ENCODE measurements at regions not wholly inside any gene's neighbourhood (a gene's known extent, or its start where the extent isn't known, plus 50 kb on each side); places are given as distances from the start of the nearest gene placed in this dataset.
"Not testable (repeated sequence)": the region's sequence is repeated elsewhere in the genome, so short reads cannot be mapped to it uniquely, and the experiment has no call there.

DNA sequence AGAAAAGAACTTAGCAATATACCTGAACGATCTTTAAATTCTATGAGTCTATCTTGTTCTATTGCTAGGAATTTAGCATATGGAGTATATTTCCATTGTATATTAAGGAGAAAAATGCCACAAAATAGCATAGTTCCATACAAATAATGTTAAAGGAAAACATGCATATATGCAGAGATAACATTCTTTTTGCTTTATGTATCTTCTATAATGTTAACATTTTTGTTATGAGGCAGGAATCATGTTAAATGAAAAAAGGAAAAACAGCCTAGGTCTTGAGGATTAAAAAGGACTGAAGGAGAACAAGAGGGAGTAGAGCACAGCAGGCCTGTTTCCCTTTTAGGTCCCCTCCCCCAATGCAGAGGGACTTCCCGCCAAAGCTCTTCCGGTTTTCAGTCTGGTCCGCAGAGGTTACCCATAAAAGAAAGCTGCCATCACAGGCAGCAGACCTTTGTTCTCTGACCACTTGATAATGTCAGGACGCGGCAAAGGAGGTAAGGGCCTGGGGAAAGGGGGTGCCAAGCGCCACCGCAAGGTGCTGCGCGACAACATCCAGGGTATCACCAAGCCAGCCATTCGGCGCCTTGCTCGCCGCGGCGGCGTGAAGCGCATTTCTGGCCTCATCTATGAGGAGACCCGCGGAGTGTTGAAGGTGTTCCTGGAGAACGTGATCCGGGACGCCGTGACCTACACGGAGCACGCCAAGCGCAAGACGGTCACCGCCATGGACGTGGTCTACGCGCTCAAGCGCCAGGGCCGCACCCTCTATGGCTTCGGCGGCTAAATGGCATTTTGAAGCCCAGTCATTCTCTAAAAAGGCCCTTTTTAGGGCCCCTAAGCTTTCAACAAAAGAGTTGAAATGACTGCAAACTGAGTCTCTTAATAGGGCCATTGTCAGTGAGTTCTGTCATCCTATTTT lies 108.4 kb upstream of the PRSS16 start:
- DNase-seq = peak; percentile 79

GRCh38 chr6:27139756-27140579 lies 107.5 kb upstream of the PRSS16 start:
- no peak for DNase-seq

DNA sequence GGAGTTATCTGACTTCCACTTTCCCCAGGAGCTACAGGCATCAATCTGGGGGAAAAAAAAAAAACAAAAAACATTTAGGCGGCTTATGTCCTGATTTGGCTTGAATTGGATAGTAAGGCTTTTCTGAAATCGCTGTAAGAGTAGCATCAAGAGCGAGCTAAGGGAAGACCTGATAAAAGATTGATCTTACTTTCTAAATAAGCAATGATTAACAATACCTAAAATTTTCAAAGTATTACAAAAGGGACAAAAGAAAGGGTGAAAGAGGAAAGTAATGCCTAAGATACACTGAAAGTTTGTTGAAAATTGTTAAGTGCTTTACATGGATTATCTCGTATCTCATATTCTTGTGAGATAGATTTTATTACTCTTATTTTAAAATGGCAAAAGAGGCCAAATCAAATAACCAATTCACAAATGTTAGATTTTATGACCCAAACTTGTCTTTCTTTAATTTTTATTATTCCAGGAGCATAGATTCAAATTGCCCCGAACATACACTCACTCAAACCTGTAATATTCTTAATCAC lies 106.4 kb upstream of the PRSS16 start:
- no peak for DNase-seq

DNA sequence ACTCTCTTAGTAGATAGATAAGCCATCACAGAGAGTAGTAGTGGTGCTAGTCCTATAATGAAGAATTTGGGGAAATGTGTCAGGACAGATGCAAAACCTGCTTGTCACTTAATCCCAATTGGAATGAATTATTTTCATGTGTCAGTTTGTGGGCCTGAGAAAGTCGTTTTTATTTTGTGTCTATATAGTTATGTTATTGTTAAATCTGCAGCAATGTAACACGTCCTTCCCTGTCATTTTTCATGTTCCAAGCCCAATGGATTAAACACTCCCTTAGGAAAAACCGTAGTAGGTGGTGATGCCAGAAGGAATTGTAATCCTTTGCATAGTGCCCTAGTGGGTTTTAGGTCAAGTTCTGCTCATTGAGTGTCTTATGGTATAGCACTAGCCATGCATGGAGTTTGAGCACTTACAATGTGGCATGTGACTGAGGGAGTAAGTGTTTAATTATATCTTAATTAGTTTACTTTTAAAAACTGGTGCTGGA lies 105.9 kb upstream of the PRSS16 start:
- DNase-seq = no peak

DNA sequence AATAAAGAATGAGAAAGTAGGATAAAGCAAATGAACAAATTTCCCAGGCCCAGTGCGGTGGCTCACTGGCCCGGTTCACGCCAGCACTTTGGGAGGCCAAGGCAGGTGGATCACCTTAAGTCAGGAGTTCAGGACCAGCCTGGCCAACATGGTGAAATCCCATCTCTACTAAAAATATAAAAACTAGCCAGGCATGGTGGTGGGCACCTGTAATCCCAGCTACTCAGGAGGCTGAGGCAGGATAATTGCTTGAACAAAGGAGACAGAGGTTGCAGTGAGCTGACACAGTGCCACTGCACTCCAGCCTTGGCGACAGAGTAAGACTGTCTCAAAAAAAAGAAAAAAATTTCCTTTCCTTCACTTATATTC lies 104.5 kb upstream of the PRSS16 start:
- DNase-seq = not testable (repeated sequence)

DNA sequence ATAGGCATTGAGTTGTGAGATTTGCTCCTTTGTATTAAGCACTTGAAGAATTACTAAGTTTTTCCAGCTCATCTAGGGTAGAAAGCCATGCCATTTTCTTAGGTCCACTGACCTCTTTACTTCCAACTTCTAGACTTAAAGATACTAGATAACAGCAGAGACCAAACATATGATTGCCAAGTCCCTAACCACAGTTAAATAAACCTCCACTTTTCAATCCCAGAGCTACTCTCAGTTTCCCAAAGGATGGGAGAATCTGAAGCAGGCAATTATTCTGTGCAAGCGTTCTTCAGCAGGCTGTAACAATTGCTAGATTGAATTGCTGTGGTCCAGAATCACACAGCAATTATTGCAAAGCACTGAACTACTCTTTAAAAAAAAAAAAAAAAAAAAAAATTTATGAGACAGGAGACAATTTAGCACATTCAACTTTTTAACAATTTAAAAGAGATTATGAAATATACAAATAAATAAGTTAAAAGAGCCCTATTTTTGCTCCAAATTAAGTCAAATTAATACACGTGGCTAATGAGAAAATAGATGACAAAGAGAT lies 104.0 kb upstream of the PRSS16 start:
- DNase-seq = no peak

DNA sequence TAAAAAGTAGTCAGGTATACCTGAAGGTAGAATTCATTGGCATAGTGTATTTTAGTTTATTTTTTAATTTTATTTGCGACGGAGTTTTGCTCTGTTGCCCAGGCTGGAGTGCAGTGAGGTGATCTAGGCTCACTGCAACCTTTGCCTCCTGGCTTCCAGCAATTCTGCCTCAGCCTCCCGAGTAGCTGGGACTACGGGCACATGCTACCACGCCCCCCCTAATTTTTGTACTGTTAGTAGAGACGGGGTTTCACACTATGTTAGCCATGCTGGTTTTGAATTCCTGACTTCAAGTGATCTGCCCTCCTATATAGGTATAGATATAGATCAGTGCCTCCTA lies 102.8 kb upstream of the PRSS16 start:
- no peak for DNase-seq

- DNase-seq = peak; percentile 70
These were observed 101.6 kb upstream of the PRSS16 start for GRCh38 chr6:27145731-27146455.

DNA sequence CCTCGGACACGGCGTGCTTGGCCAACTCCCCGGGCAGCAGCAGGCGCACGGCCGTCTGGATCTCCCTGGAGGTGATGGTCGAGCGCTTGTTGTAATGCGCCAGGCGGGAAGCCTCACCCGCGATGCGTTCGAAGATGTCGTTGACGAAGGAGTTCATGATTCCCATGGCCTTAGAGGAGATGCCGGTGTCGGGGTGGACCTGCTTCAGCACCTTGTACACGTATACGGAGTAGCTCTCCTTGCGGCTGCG lies 101.1 kb upstream of the PRSS16 start:
- not testable (repeated sequence) for DNase-seq

- DNase-seq = peak; percentile 84
These were observed 100.6 kb upstream of the PRSS16 start for GRCh38 chr6:27146706-27147505.

DNA sequence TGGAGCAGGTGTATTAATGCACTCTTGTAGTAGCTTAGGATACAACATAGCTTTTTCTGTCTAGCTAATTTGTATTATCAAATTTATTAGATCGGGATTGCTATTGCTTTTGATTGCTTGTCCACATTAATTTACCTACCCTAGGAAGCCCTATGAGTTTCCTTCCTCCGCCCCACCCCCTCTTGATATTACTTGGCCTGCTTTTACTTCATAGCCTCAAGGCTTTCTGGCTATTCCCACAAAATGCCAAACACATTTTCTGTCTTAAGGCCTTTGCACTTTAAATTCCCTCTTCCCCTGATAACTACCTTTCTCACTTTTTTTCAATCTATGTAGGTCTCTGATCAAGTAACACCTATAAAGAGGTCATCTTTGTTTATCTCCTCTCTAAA lies 99.1 kb upstream of the PRSS16 start:
- no peak for DNase-seq

DNA sequence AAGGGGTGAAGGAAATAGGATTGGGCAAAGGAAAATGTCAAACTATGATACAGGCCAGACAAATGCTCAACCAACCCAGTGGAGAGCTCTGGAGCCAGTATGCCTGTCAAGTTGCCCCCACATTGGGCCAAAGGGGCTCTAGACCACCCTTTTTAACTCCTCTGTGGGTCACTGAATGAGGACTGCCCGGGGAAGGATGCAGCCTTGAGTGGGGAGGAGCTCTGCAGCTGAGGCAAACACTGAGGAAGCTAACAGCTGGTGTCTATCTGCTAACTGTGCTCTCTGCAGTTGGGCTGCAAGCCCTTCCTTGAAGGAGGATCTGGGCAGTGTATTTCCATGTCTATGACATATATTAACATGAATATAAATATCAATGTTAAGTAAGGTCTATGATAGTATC lies 98.4 kb upstream of the PRSS16 start:
- no peak for DNase-seq

- no peak for DNase-seq
These were observed 92.8 kb upstream of the PRSS16 start for GRCh38 chr6:27154696-27155095.

DNA sequence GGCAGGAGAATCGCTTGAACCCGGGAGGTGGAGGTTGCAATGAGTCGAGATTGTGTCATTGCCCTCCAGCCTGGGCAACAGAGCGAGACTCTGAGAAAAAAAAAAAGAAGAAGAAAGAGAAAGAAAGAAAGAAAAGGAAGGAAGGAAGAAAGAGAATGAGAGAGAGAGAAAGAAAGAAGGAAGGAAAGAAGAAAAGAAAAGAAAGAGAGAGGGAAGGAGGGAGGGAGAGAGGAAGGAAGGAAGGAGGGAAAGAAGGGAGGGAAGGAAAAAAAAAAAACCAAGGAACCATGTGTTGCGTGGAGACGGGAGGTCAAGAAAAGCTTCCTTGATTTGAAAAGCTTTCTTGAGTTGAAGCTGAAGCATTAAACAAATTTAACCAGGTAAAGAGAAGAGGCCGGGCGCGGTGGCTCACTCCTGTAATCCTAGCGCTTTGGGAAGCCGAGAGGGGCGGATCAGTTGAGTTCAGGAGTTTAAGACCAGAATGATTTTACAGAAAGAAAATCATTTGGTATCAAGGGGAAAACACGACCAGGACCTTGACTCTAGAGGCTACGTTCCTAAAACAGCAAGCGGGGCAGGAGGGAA lies 90.5 kb upstream of the PRSS16 start:
- DNase-seq = no peak

DNA sequence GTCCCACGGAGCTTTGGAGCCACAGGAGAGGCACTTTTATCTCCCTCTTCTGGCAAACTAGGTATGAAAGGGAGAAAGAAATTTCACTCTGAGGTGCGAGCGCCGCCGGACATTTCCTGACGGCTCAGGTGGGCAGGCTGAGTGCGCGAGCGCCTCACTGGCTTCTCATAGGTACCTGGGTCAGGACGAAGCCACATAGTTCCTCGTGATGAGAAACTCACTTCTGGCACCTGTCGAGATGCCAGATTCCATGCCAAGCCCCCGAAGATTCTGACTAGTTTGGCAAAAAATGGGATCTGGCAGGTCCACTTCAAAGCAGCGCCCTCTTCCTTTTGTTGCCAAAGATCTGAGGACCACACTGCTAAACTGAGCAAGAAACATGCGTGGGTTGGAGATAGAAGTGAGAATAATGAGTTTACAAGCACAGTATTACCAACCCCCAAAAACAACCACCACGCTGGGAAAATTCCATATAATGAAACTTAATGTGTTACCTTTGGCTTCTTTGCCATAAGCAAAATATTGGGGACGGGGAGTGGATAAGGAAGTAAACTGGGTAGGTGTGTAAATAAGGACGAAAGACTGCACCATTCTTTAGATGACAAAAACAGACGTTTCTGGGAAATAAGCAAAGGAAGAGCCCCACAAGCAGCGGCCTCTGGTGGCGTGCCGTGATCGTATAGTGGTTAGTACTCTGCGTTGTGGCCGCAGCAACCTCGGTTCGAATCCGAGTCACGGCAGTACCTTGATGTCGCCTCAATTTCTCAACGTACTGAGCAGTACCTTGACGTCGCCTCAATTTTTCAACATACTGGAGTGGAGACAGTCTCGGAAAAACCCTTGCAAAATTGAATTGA lies 89.8 kb upstream of the PRSS16 start:
- peak; percentile 88 for DNase-seq

- no peak for DNase-seq
These were observed 89.2 kb upstream of the PRSS16 start for GRCh38 chr6:27158316-27158643.

GRCh38 chr6:27159725-27160124 lies 87.8 kb upstream of the PRSS16 start:
- DNase-seq = no peak

GRCh38 chr6:27161115-27161514 lies 86.4 kb upstream of the PRSS16 start:
- DNase-seq = no peak

DNA sequence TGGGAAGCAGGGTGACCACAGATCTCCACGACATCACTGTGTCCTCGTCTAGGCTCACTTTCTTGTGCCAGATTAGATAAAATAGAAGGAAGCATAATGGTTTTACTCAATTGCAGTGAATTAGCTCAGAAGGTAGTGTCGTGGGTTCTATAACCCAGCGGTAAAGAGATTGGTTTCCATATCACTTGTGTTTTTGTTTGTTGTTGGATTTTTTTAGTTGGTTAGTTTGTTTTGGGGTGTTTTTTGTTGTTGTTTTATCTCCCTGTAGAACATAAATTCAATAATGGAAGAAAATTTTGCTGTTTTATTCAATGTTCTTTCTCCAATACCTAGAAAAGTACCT lies 85.9 kb upstream of the PRSS16 start:
- no peak for DNase-seq

DNA sequence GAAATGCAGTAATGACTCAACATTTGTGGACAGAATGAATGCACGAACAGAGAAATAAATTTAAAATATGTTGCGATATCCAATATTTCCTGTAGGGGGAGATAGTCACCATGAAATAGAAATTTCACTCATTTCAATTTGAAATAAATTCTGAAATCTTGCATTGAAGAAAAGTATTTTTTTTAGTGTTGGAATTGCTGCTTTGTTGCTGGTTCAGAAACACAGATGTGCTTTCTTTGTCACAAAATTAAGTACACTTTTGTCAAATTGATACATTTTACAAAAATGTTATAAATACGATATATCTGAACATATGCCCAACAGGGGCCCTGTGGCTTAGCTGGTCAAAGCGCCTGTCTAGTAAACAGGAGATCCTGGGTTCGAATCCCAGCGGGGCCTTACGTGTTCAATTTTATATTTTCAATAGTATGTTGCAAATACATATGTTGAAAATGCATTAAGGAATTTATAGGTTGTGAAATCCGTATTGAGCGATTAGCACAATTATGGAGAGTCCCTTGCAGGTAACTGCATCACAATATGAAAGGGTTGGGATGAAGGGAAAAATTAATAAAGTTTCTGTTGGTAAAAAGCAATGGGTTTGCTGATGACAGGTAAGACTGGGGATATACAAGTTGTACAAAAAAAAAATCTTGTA lies 85.4 kb upstream of the PRSS16 start:
- no peak for DNase-seq

DNA sequence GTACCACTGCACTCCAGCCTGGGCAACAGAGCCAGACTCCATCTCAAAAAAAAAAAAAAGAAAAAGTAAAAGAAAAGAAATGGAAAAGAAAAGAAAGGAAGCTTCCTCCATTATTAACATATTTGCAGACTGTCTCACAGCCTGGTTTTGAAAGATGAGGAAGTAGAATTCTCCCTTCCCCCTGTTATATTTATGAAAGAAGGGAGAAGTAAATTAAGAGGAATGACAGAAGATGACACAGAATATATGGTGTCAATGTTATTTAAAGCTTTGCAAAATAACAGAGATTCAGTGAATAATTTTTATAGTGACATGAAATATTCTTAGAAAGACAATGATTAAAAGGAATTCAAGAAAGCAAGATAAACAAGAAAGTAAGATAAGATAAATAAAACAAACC lies 83.7 kb upstream of the PRSS16 start:
- DNase-seq = no peak

All from CD4-positive, alpha-beta T cell treated with Interferon gamma for 1 hour (primary cell).